SK-N-SH treated with all-trans-retinoic acid at 6 μM for 48 hours (cell line): ENCODE measurements at regions not wholly inside any gene's neighbourhood (a gene's known extent, or its start where the extent isn't known, plus 50 kb on each side); places are given as distances from the start of the nearest gene placed in this dataset.

Source experiments
- ATAC-seq: fragments of 200-7000 bp; cut with Tn5 transposase; 3 replicates; pipeline ENCODE4 v1.9.1; 2020; ENCODE audit warnings: mild to moderate bottlenecking, moderate library complexity
- ARNTL ChIP-seq: fragments of 450-650 bp; formaldehyde crosslinking; IDR thresholded peaks from 2 replicates; pipeline ENCODE4 v1.5.0; 2020; ENCODE audit warnings: low read depth, mild to moderate bottlenecking, moderate library complexity, borderline replicate concordance
- BACH2 ChIP-seq: fragments of 250-450 bp; sonication (Bioruptor Pico); IDR thresholded peaks from 2 replicates; pipeline ENCODE4 v1.9.0; 2021; ENCODE audit warnings: mild to moderate bottlenecking, borderline replicate concordance
- CSDC2 ChIP-seq: fragments of 250-450 bp; sonication (Bioruptor Pico); IDR thresholded peaks from 2 replicates; pipeline ENCODE4 v1.5.0; 2020; ENCODE audit warnings: mild to moderate bottlenecking, moderate library complexity
- CSRNP3 ChIP-seq: fragments of 250-450 bp; sonication (Bioruptor Pico); IDR thresholded peaks from 2 replicates; pipeline ENCODE4 v1.5.1; 2021; ENCODE audit warnings: mild to moderate bottlenecking, moderate library complexity
- ESRRG ChIP-seq: fragments of 250-450 bp; sonication (Bioruptor Pico); IDR thresholded peaks from 2 replicates; pipeline ENCODE4 v1.6.1; 2021; ENCODE audit warnings: mild to moderate bottlenecking
- GLIS3 ChIP-seq: fragments of 250-450 bp; sonication (Bioruptor Pico); IDR thresholded peaks from 2 replicates; pipeline ENCODE4 v1.5.0; 2020; ENCODE audit warnings: mild to moderate bottlenecking, moderate library complexity
- ISL1 ChIP-seq: fragments of 250-450 bp; sonication (Bioruptor Pico); IDR thresholded peaks from 2 replicates; pipeline ENCODE4 v2.1.2; 2022; ENCODE audit warnings: mild to moderate bottlenecking, moderate library complexity
- OSR1 ChIP-seq: fragments of 250-450 bp; sonication (Bioruptor Pico); IDR thresholded peaks from 2 replicates; pipeline ENCODE4 v1.8.0; 2022; ENCODE audit warnings: moderate library complexity, mild to moderate bottlenecking, inconsistent platforms
- PATZ1 ChIP-seq: fragments of 250-450 bp; sonication (Bioruptor Pico); IDR thresholded peaks from 2 replicates; pipeline ENCODE4 v1.8.0; 2020; ENCODE audit warnings: mild to moderate bottlenecking, moderate library complexity, borderline replicate concordance
- PPARA ChIP-seq: fragments of 250-450 bp; sonication (Bioruptor Pico); IDR thresholded peaks from 2 replicates; pipeline ENCODE4 v1.5.0; 2020; ENCODE audit warnings: mild to moderate bottlenecking, borderline replicate concordance
- RARB ChIP-seq: fragments of 250-450 bp; sonication (Bioruptor Pico); IDR thresholded peaks from 2 replicates; pipeline ENCODE4 v1.8.0; 2021; ENCODE audit warnings: mild to moderate bottlenecking, moderate library complexity
- SNAI2 ChIP-seq: fragments of 250-450 bp; sonication (Bioruptor Pico); IDR thresholded peaks from 2 replicates; pipeline ENCODE4 v1.5.0; 2020; ENCODE audit warnings: mild to moderate bottlenecking, moderate library complexity
- TCF4 ChIP-seq: fragments of 250-450 bp; sonication (Bioruptor Pico); IDR thresholded peaks from 2 replicates; pipeline ENCODE4 v1.8.0; 2021; ENCODE audit warnings: mild to moderate bottlenecking, moderate library complexity, borderline replicate concordance
- TOX ChIP-seq: fragments of 250-450 bp; sonication (Bioruptor Pico); IDR thresholded peaks from 2 replicates; pipeline ENCODE4 v1.8.0; 2021; ENCODE audit warnings: mild to moderate bottlenecking, moderate library complexity, borderline replicate concordance
- TSHZ2 ChIP-seq: fragments of 250-450 bp; sonication (Bioruptor Pico); IDR thresholded peaks from 2 replicates; pipeline ENCODE4 v1.5.0; 2020; ENCODE audit warnings: mild to moderate bottlenecking, moderate library complexity
- ZC3H10 ChIP-seq: fragments of 250-450 bp; sonication (Bioruptor Pico); IDR thresholded peaks from 2 replicates; pipeline ENCODE4 v1.5.1; 2021; ENCODE audit warnings: mild to moderate bottlenecking, moderate library complexity
- ZFP3 ChIP-seq: fragments of 250-450 bp; sonication (Bioruptor Pico); IDR thresholded peaks from 2 replicates; pipeline ENCODE4 v1.5.0; 2020; ENCODE audit warnings: mild to moderate bottlenecking, moderate library complexity
- ZFP30 ChIP-seq: fragments of 450-650 bp; formaldehyde crosslinking; IDR thresholded peaks from 2 replicates; pipeline ENCODE4 v1.5.0; 2022; ENCODE audit warnings: mild to moderate bottlenecking, moderate library complexity
- ZNF70 ChIP-seq: fragments of 450-650 bp; formaldehyde crosslinking; IDR thresholded peaks from 2 replicates; pipeline ENCODE4 v1.5.0; 2020; ENCODE audit warnings: mild to moderate bottlenecking, moderate library complexity
- ZNF8 ChIP-seq: fragments of 450-650 bp; formaldehyde crosslinking; IDR thresholded peaks from 2 replicates; pipeline ENCODE4 v1.5.0; 2020; ENCODE audit warnings: mild to moderate bottlenecking, moderate library complexity
- TF ChIP-seq, protein P1 (sequence below): fragments of 250-450 bp; sonication (Bioruptor Pico); IDR thresholded peaks from 2 replicates; pipeline ENCODE4 v1.5.1; 2020; ENCODE audit warnings: low read depth, mild to moderate bottlenecking, moderate library complexity

- ATAC-seq: no peak
- TF ChIP-seq ESRRG (CRISPR knock-in tag) (no peak), RARB (CRISPR knock-in tag) (no peak), TSHZ2 (CRISPR knock-in tag) (no peak), ZFP3 (CRISPR knock-in tag) (no peak), ZNF8 (CRISPR knock-in tag) (no peak), BACH2 (CRISPR knock-in tag) (no peak), CSDC2 (CRISPR knock-in tag) (no peak), ZC3H10 (CRISPR knock-in tag) (no peak), TCF4 (CRISPR knock-in tag) (no peak), GLIS3 (CRISPR knock-in tag) (no peak)
- TF ChIP-seq, protein P1, sequence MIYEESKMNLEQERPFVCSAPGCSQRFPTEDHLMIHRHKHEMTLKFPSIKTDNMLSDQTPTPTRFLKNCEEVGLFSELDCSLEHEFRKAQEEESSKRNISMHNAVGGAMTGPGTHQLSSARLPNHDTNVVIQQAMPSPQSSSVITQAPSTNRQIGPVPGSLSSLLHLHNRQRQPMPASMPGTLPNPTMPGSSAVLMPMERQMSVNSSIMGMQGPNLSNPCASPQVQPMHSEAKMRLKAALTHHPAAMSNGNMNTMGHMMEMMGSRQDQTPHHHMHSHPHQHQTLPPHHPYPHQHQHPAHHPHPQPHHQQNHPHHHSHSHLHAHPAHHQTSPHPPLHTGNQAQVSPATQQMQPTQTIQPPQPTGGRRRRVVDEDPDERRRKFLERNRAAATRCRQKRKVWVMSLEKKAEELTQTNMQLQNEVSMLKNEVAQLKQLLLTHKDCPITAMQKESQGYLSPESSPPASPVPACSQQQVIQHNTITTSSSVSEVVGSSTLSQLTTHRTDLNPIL (CRISPR knock-in tag): no peak
Measured at GRCh38 chr6:12457094-12457493, 166.9 kb downstream of the EDN1 start.

GRCh38 chr6:12458558-12458957 is 168.4 kb downstream of the EDN1 start:
- ATAC-seq: no peak
- TF ChIP-seq ZNF70 (CRISPR knock-in tag) (no peak), ARNTL (no peak), ISL1 (no peak), ESRRG (CRISPR knock-in tag) (no peak), PPARA (CRISPR knock-in tag) (no peak), RARB (CRISPR knock-in tag) (no peak), OSR1 (no peak), ZC3H10 (CRISPR knock-in tag) (no peak), CSRNP3 (CRISPR knock-in tag) (no peak), ZFP3 (CRISPR knock-in tag) (no peak), TOX (CRISPR knock-in tag) (no peak), SNAI2 (no peak), BACH2 (CRISPR knock-in tag) (no peak), ZFP30 (CRISPR knock-in tag) (no peak), PATZ1 (no peak), GLIS3 (CRISPR knock-in tag) (no peak)
- TF ChIP-seq, protein P1 (CRISPR knock-in tag): no peak

- TF ChIP-seq OSR1: no peak
- TF ChIP-seq PPARA (CRISPR knock-in tag): no peak
- TF ChIP-seq GLIS3 (CRISPR knock-in tag): no peak
- no peak for ATAC-seq
Measured at GRCh38 chr6:12459945-12460661, 169.9 kb downstream of the EDN1 start.
